Stimulated activated naive B cell treated with anti-CD40 and anti-IgM and Interleukin-4, amounts not matched to agents 10 μg/mL and 1 μg/mL and 100 μg/mL, for 72 hours (primary cell): ENCODE measurements at regions not wholly inside any gene's neighbourhood (a gene's known extent, or its start where the extent isn't known, plus 50 kb on each side); places are given as distances from the start of the nearest gene placed in this dataset.
"Not testable (repeated sequence)": the region's sequence is repeated elsewhere in the genome, so short reads cannot be mapped to it uniquely, and the experiment has no call there.

Source experiments
- ATAC-seq, 2 donors: fragments of 150-1000 bp; cut with Tn5 transposase; replicated peaks; 2 replicates each; pipeline ENCODE4 v1.10.0; 2021; ENCODE audit warnings: moderate library complexity in 1 of 2
- DNase-seq: peaks from one replicate; pipeline ENCODE4 v3.0.0; 2021
- H3K27ac Mint-ChIP-seq: one replicate; pipeline ENCODE4 v1.8.0; 2022; ENCODE audit warnings: mild to moderate bottlenecking, mixed read lengths
- H3K27me3 Mint-ChIP-seq, 2 donors: one replicate each; pipeline ENCODE4 v1.8.0; 2022; ENCODE audit warnings: mixed read lengths in 2 of 2
- H3K36me3 Mint-ChIP-seq, 2 donors: one replicate each; pipeline ENCODE4 v1.8.0; 2022; ENCODE audit warnings: mixed read lengths in 2 of 2, mild to moderate bottlenecking in 1 of 2
- H3K4me1 Mint-ChIP-seq, 2 donors: one replicate each; pipeline ENCODE4 v1.8.0; 2022; ENCODE audit warnings: mixed read lengths in 2 of 2, mild to moderate bottlenecking in 1 of 2
- H3K4me3 Mint-ChIP-seq, 2 donors: one replicate each; pipeline ENCODE4 v1.8.0; 2022; ENCODE audit warnings: mild to moderate bottlenecking in 2 of 2, mixed read lengths in 2 of 2, moderate library complexity in 1 of 2
- H3K9me3 Mint-ChIP-seq, 2 donors: one replicate each; pipeline ENCODE4 v1.8.0; 2022; ENCODE audit warnings: mixed read lengths in 2 of 2, mild to moderate bottlenecking in 1 of 2

DNA sequence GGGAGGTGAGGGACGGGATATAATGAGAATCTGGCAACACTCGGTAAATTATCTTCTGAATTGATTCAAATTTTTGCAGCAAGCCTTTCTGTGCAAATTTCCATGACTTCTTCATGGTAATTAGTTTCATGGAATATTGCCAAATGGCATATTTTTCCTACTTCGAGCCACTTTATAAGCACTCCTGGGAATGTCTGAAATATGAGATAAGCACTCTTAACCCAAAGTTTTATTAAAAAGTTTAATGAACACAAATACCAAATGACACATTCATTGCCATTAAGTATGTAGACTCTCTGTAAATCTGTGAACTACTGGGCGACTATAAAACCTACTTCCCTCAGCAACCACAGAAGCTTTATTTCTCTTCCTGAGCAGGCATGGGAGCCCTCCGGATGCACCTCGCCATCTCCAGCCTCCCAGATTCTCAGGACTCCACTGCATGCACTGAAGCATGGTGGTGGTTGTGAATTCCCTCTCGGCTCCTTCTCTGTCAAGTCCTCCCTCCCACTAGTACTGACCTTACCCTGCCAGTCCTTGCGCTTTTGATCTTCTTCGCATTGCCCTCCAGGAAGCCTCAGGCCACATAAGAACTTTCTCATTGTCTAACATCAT, 154.4 kb upstream of the RPL34 start:
- no peaks in the 10 kb centered on the region for H3K36me3 Mint-ChIP-seq
- ATAC-seq = no peak
- peaks cover 0 to 2% of the 10 kb centered on the region in 2 donors for H3K9me3 Mint-ChIP-seq
- no peaks in the 10 kb centered on the region for H3K4me1 Mint-ChIP-seq
- no peak overlapping the region for H3K27ac Mint-ChIP-seq
- no peak for DNase-seq
- H3K27me3 Mint-ChIP-seq = peaks cover 0 to 4% of the 10 kb centered on the region in 2 donors
- no peak overlapping the region for H3K4me3 Mint-ChIP-seq

DNA sequence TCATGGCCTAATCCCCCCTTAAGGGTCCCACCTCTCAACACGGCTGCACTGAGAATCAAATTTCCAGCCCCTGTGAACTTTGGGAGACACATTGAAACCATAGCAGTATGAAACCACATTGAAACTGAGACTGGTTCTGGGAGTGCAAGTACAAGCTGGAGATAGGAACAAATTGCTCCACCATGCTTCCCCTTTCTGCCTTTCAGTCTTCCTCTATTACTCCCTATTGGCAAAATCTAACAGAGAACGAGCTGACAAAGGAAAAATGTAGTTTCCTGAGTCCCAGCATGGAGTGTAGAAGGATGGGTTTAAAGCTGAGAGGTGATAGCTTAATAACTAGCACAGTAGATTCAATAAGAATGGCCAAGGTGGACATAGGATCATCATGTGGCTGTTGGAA, 161.7 kb upstream of the RPL34 start:
- Mint-ChIP-seq H3K4me1 (peaks cover 0 to 6% of the 10 kb centered on the region in 2 donors), H3K4me3 (no peak overlapping the region), H3K36me3 (no peaks in the 10 kb centered on the region), H3K27ac (no peak overlapping the region), H3K9me3 (peaks cover 0 to 2% of the 10 kb centered on the region in 2 donors), H3K27me3 (no peaks in the 10 kb centered on the region)
- no peak for DNase-seq
- no peak for ATAC-seq

DNA sequence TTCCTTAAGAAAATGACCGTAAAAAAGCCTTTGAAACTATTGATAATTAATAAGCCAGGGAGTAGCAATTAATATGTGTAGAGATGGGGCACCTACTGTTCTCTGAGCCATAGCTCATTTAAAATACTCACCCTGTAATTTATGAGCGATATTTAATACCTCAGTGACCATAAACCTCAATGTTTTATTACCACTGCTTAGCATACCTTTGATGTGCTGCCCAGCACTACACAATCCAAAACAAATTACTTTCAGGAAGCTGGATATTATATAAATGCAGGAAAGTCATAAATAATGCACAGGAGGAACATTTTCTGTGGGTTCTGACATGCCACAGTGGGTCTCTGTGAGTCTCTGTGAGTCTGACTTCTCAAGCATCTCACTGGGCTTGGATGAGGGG, 166.1 kb upstream of the RPL34 start:
- Mint-ChIP-seq H3K9me3 (no peaks in the 10 kb centered on the region), H3K4me3 (no peak overlapping the region), H3K27me3 (no peaks in the 10 kb centered on the region), H3K27ac (no peak overlapping the region), H3K4me1 (peaks cover 0 to 6% of the 10 kb centered on the region in 2 donors), H3K36me3 (no peaks in the 10 kb centered on the region)
- DNase-seq (no peak), ATAC-seq (no peak)

DNA sequence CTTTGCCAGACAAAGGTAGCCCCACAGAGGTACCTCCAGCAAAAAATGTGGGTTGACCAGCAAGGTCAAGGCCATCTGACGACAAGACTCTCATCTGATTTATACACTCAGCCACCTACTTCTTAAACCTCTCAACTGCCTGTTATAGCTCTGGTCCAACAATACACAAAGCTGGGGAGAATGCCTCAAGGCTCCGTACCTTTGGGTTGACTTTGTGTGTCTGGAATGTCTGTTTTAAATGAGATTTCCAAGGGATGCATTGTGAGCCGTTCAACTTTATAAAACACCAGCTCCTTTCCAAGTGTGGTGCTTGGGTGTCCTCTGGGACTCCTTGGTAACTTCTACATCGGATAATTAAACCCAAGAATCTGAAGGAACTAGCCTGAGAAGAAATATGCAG, 167.0 kb upstream of the RPL34 start:
- H3K9me3 Mint-ChIP-seq = no peaks in the 10 kb centered on the region
- H3K27ac Mint-ChIP-seq = no peak overlapping the region
- ATAC-seq (no peak), DNase-seq (no peak)
- no peak overlapping the region for H3K4me3 Mint-ChIP-seq
- H3K4me1 Mint-ChIP-seq = peaks cover 0 to under 1% of the 10 kb centered on the region in 2 donors
- H3K36me3 Mint-ChIP-seq = no peaks in the 10 kb centered on the region
- H3K27me3 Mint-ChIP-seq = no peaks in the 10 kb centered on the region

DNA sequence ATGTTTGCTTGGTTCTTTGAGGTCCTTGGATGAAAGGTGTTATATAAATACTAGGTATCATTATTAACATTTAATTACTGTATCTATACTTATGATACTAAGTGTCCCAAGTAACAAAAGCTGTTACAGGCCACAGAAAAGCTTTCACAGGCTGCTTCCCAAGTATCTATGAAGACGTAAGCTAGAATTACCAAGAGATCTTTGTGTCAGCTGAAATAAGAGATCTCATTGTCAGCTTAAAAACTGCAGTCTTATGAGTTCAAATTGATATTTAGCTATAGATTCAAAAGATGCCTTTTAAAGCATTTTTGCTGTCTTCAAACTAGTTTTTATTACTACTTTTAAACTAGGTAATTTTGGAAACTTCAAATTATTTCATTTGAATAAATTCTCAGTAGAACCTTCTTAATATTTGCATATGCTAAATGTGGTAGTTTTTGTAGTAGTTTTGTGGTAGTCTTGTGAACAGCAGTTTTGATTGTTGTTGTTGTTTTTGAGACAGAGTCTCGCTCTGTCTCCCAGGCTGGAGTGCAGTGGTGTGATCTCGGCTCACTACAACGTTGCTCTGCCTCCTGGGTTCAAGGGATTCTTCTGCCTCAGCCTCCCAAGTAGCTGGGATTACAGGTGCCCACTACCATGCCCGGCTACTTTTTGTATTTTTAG, 170.0 kb upstream of the RPL34 start:
- ATAC-seq (no peak), DNase-seq (no peak)
- Mint-ChIP-seq H3K36me3 (no peaks in the 10 kb centered on the region), H3K9me3 (no peaks in the 10 kb centered on the region), H3K27me3 (no peaks in the 10 kb centered on the region), H3K27ac (no peak overlapping the region), H3K4me3 (no peak overlapping the region), H3K4me1 (no peaks in the 10 kb centered on the region)

DNA sequence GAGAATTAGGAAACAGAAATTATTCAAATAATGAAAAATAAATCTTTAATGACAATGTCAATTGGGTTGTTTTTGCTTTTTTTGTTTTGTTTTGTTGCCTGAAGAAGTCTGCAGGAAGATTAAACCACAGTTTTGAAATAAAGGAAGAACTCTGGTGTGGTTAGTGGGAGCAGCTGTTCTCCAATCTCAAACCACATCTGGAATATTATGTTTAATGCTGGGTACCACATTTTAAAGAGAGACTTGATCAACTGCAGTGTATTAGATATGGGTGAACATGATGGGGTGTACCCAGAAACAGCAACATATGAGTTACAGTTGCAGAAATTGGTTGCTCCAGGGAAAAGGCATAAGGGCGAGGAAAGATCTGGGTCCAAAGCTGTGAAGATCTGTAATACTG, 171.2 kb upstream of the RPL34 start:
- no peak for ATAC-seq

DNA sequence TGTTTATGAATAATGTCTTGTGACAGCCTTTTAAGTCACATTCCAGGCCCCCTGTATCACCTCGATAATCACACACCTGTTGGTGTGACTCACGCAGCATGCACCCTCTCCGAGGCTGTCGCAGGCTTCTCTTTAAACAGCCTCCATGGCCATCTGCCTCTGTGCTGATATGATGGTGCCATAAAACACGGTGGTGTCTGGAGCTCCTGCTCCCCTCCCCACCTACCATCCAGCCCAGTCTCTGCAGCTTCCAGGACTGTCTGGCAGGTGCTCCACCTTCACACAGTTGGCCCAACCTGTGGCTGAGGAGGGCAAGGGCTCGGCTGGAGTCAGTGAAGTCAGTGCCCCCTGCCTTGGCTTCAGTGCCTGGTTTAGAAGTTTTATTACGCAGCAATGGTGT, 173.8 kb upstream of the RPL34 start:
- Mint-ChIP-seq H3K4me1 (no peaks in the 10 kb centered on the region), H3K27me3 (peaks cover 0 to 4% of the 10 kb centered on the region in 2 donors), H3K36me3 (no peaks in the 10 kb centered on the region), H3K4me3 (no peak overlapping the region), H3K9me3 (no peaks in the 10 kb centered on the region), H3K27ac (no peak overlapping the region)
- ATAC-seq = no peak
- DNase-seq = no peak

More for the DNA sequence above, 171.2 kb upstream of the RPL34 start:
- no peak for DNase-seq
- H3K27ac Mint-ChIP-seq = no peak overlapping the region
- H3K4me1 Mint-ChIP-seq = no peaks in the 10 kb centered on the region
- H3K27me3 Mint-ChIP-seq = no peaks in the 10 kb centered on the region
- H3K36me3 Mint-ChIP-seq = no peaks in the 10 kb centered on the region
- H3K9me3 Mint-ChIP-seq = no peaks in the 10 kb centered on the region
- no peak overlapping the region for H3K4me3 Mint-ChIP-seq

DNA sequence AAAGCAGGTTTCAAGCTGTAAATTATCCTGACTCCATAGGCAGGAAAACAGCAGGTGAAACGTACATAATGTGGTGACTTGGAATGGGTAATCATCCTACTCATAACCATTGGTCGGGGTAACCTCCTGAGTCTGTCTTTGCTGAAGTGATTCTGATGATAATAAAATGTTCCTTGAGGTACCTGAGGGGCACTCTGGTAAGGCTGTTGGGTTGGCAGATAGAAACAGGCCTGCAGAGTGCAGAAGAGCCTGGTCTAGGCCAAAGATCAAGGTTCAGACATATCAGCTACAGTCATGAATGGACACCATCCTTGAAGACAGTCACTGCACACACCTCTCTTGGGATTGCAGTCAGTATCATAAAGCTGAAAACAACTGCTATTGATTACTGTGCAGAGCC, 174.7 kb upstream of the RPL34 start:
- H3K4me3 Mint-ChIP-seq = no peak overlapping the region
- peaks cover 0 to 4% of the 10 kb centered on the region in 2 donors for H3K27me3 Mint-ChIP-seq
- no peaks in the 10 kb centered on the region for H3K36me3 Mint-ChIP-seq
- H3K27ac Mint-ChIP-seq = no peak overlapping the region
- DNase-seq (no peak), ATAC-seq (no peak)
- no peaks in the 10 kb centered on the region for H3K9me3 Mint-ChIP-seq
- H3K4me1 Mint-ChIP-seq = no peaks in the 10 kb centered on the region

DNA sequence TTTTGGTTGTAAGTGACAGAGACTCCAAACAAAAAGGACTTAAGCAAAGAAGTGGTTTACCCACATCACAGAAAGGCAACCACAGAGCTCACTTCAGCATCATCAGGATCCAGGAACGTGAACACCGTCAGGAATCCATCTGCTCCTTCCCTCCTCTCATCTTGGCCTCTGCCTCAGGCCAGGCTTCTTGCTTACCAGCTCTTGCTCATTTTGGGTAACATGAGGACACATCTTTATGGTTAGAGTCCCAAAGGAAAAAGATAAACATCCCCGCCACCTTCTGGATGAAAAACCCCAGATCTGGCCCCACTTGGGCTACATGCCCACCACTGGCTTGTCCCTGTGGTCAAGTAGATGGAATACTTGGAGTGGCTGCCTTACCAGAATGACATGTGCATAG, 176.8 kb upstream of the RPL34 start:
- Mint-ChIP-seq H3K27ac (no peak overlapping the region), H3K4me1 (no peaks in the 10 kb centered on the region), H3K4me3 (no peak overlapping the region), H3K36me3 (no peaks in the 10 kb centered on the region), H3K27me3 (peaks cover 0 to 4% of the 10 kb centered on the region in 2 donors), H3K9me3 (peaks cover 0 to 1% of the 10 kb centered on the region in 2 donors)
- ATAC-seq (no peak), DNase-seq (no peak)

DNA sequence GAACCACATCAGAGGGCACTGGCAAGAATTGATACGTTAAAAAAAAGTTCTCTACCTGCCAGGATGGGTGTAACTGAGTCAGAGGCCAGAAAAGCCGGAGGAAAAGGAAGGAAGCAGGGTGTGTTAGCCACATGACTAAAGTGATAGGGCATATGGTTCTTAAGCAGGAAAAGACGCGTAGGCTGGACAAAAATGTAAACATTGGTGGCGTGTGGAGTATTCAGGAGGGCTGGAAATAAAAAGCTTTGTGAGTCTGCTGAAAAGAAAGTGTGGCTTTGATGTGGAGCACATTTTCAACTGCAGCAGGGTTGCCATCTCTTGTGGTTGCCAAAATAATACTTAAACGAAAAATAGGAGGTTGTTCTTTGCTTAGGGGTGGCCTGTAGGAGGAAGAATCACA, 186.5 kb upstream of the RPL34 start:
- H3K36me3 Mint-ChIP-seq = no peaks in the 10 kb centered on the region
- no peaks in the 10 kb centered on the region for H3K27me3 Mint-ChIP-seq
- H3K9me3 Mint-ChIP-seq = peaks cover 0 to 10% of the 10 kb centered on the region in 2 donors
- H3K4me1 Mint-ChIP-seq = peaks cover 4 to 10% of the 10 kb centered on the region in 2 donors
- H3K27ac Mint-ChIP-seq = no peak overlapping the region
- DNase-seq (no peak), ATAC-seq (no peak)
- no peak overlapping the region for H3K4me3 Mint-ChIP-seq

DNA sequence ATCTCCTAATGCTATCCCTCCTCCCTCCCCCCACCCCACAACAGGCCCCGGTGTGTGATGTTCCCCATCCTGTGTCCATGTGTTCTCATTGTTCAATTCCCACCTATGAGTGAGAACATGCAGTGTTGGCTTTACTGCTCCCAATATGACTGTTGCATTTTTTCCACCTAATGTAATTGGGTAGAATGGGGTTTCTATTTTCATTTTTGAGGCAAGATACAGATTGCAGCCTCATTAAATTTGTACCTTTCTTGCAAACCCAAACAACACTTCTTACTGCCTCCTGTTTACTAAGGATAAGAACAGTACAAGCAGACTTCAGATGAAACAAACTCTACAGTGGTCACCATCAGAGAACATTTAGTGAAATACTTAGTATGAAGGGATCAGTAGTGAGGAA, 187.0 kb upstream of the RPL34 start:
- not testable (repeated sequence) for H3K4me3 Mint-ChIP-seq, H3K27me3 Mint-ChIP-seq, ATAC-seq, H3K9me3 Mint-ChIP-seq, H3K4me1 Mint-ChIP-seq, H3K36me3 Mint-ChIP-seq, H3K27ac Mint-ChIP-seq, DNase-seq

DNA sequence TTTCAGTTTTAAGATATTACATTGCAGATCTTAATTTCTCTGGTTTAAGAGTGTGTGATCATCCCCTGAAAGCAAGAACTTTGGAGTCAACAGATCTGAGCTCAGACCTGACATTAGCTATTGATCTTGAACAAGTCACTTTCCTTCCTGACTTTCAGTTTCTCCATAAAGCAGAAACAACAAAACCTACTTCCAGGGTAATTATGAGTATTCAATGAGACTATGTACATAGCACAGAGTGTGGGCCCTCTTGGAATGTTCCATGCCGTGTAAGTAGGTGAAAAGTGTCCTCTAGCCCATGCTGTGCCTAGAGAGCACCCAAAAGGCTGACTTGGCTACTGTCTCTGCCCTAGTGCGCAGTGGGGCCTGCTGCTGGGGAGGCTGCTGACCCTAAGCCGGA, 188.0 kb upstream of the RPL34 start:
- Mint-ChIP-seq H3K27ac (no peak overlapping the region), H3K9me3 (peaks cover 0 to 4% of the 10 kb centered on the region in 2 donors), H3K36me3 (no peaks in the 10 kb centered on the region), H3K27me3 (no peaks in the 10 kb centered on the region), H3K4me1 (peaks cover 4 to 10% of the 10 kb centered on the region in 2 donors), H3K4me3 (no peak overlapping the region)
- DNase-seq (no peak), ATAC-seq (no peak)

DNA sequence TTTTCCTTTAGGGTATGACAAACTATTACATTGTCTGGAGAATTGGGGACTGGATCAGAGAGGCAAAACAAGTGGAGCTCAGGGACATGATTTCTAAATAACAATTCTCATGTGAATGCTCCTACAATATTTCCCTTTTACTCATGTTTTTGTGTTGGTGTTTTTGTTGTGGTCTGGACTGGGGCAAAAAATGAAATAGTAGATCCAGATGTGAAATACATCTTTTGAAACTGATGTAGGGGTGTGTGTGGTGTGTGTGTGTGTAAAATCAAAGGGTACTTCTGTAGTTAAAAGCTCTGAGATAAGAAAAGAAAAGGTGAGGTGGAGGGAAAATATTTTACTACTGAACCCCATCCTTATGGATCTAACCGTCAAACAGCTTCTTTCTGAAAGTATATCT, 188.4 kb upstream of the RPL34 start:
- Mint-ChIP-seq H3K27ac (no peak overlapping the region), H3K4me3 (no peak overlapping the region), H3K9me3 (no peaks in the 10 kb centered on the region), H3K36me3 (no peaks in the 10 kb centered on the region), H3K4me1 (peaks cover 4 to 10% of the 10 kb centered on the region in 2 donors), H3K27me3 (no peaks in the 10 kb centered on the region)
- DNase-seq (no peak), ATAC-seq (no peak)

DNA sequence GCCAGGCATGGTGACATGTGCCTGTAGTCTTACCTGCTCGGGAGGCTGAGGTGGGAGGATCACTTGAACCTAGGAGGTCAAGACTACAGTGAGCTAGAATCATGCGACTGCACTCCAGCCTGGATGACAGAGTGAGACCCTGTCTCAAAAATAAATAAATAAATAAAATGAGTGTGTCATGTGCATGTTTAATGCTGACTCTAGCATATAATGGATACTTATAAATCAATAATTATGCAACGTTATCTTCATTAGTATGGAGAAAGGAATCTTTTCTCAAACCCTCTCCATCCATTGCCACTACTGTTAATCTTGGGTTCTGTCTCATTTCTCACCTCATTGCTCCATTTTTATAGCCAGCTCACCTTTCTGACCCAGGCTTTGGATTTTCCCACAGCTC, 189.5 kb upstream of the RPL34 start:
- Mint-ChIP-seq H3K4me1 (peaks cover 4 to 10% of the 10 kb centered on the region in 2 donors), H3K36me3 (no peaks in the 10 kb centered on the region), H3K27ac (no peak overlapping the region)

DNA sequence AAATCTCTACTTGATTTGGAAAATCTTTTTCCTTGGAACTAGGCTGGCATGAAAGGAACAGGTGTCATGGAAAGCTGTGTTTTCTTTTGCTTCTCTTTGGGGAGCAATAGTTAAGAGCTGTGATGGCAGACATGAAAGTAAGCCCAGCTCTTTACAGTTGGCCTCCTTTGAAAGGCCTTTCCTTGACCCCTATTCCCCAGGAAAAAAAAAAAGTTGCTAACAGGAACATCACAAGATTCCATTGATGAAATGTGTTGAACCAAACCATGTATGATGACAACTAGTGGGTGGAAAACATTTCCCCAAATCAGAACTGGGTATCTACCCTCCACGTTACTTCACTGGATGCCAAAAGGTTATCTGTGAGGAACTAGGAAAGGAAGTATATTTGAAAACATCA, 190.7 kb upstream of the RPL34 start:
- H3K27me3 Mint-ChIP-seq = no peaks in the 10 kb centered on the region
- no peaks in the 10 kb centered on the region for H3K36me3 Mint-ChIP-seq
- H3K4me1 Mint-ChIP-seq = peaks cover 4 to 10% of the 10 kb centered on the region in 2 donors
- no peak for ATAC-seq
- DNase-seq = no peak
- H3K4me3 Mint-ChIP-seq = no peak overlapping the region
- H3K9me3 Mint-ChIP-seq = no peaks in the 10 kb centered on the region
- no peak overlapping the region for H3K27ac Mint-ChIP-seq

More for the DNA sequence above, 189.5 kb upstream of the RPL34 start:
- DNase-seq (no peak), ATAC-seq (no peak)
- Mint-ChIP-seq H3K9me3 (no peaks in the 10 kb centered on the region), H3K4me3 (no peak overlapping the region), H3K27me3 (no peaks in the 10 kb centered on the region)
